Astrocyte (in vitro differentiated cells and primary cell): ENCODE measurements at regions not wholly inside any gene's neighbourhood (a gene's known extent, or its start where the extent isn't known, plus 50 kb on each side); places are given as distances from the start of the nearest gene placed in this dataset.
A peak's percentile ranks its signal among the peaks of the same experiment; 100 is the strongest.

Source experiments
- EZH2 ChIP-seq: IDR thresholded peaks from 2 replicates; pipeline ENCODE4 v1.6.1; 2012; ENCODE audit warnings: mild to moderate bottlenecking, low read length, inconsistent platforms; ENCODE audit not compliant: insufficient read depth
- TF ChIP-seq, protein P1 (sequence below): IDR thresholded peaks from 2 replicates; pipeline ENCODE4 v1.5.1; 2011; ENCODE audit warnings: low read depth, mild to moderate bottlenecking, inconsistent platforms, low read length, moderate library complexity; ENCODE audit not compliant: insufficient read depth

- TF ChIP-seq, protein P1, sequence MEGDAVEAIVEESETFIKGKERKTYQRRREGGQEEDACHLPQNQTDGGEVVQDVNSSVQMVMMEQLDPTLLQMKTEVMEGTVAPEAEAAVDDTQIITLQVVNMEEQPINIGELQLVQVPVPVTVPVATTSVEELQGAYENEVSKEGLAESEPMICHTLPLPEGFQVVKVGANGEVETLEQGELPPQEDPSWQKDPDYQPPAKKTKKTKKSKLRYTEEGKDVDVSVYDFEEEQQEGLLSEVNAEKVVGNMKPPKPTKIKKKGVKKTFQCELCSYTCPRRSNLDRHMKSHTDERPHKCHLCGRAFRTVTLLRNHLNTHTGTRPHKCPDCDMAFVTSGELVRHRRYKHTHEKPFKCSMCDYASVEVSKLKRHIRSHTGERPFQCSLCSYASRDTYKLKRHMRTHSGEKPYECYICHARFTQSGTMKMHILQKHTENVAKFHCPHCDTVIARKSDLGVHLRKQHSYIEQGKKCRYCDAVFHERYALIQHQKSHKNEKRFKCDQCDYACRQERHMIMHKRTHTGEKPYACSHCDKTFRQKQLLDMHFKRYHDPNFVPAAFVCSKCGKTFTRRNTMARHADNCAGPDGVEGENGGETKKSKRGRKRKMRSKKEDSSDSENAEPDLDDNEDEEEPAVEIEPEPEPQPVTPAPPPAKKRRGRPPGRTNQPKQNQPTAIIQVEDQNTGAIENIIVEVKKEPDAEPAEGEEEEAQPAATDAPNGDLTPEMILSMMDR, result peak; percentile 41
- no peak for TF ChIP-seq EZH2
Measured at GRCh38 chr7:13282377-13282980, 595.0 kb downstream of the ARL4A start.
